HG03378 (cell line): ENCODE measurements at regions not wholly inside any gene's neighbourhood (a gene's known extent, or its start where the extent isn't known, plus 50 kb on each side); places are given as distances from the start of the nearest gene placed in this dataset.

Experiments used
- ATAC-seq: cut with Tn5 transposase; IDR thresholded peaks from one replicate; pipeline ENCODE4 v1.9.1; 2021; ENCODE audit warnings: mild to moderate bottlenecking, moderate library complexity; ENCODE audit not compliant: unreplicated experiment

DNA sequence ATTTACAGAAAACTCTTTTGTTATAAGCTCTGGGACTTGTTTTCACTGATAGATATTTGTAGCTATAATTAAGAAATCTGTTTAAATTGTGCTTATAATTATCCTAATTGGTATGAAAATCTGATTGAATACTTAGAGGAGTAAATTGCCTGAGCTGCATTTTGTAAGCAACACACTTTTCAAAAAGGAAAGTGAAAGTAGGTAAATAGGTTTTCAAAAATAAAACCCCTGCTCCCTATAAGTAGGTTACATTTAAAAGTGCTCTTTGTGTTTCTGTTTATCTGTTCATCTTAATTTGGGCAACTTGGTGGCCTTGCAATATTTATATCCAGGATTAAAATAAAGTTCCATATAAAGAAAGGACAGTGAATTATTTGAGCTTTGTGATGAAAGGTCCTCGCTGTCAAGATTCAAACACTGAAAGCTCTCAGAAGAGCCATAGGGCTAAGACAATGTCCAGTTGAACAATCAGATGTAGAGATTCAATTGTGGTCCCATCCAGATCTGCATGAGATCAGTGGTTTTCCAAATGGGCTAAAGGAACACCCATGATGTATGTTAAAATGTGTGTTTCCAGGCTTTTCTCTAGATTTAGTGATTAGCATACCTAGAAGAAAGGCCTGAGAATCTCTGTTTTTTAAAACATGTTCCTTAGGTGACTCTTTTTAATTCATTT lies 371.6 kb downstream of the RPRM start:
- peak; percentile 58 for ATAC-seq

DNA sequence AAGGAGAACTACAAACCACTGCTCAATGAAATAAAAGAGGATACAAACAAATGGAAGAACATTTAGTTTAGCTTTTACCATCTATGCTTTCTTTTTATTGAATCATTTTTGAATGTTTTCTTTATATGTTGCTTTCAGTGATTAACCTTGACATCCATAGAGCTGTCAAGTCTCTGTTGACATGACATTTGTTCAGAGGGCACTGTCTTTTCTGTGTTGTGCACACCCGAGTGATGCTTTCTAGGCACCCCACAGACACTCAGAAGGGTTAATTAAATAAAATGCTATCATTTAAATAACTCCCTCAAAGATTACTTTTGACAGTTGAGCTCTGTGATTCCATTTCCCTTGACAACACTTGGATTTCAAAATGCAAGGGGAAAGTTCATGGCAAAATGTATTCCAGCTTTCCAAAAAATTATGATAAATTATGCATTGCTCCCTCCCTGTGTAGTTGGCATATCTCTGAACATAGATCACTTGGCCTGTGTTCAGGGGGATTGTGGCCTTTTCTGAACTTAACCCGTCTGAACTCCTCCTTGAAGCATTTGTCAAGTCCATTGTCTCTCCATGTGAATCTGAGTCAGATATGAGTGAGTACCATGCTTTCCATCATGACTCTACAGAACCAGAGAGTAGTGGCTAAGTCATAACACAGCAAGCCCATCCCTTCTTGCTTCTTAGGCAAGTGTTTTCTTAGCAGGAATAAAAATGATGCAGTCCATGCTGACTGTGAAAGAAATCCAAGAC lies 372.6 kb downstream of the RPRM start:
- no peak for ATAC-seq

DNA sequence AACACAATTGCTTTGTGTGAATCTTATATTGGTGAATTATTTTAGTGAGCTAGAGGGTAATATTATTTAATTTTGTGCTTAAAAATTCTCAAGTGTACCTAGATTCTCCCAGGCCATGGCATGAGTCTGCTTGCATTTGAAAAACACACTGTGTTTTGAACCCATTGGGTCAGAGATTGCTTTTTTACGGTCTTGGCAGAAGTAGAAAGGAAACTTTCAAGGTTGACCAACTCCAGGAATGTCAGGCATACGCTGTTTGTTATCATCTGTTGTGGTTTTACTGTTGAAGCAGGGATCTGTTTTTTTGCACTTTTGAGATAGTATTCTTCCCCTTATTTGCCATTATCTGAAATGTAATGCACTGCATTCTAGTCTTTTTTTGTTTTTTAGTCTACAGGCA lies 377.4 kb downstream of the RPRM start:
- no peak for ATAC-seq

DNA sequence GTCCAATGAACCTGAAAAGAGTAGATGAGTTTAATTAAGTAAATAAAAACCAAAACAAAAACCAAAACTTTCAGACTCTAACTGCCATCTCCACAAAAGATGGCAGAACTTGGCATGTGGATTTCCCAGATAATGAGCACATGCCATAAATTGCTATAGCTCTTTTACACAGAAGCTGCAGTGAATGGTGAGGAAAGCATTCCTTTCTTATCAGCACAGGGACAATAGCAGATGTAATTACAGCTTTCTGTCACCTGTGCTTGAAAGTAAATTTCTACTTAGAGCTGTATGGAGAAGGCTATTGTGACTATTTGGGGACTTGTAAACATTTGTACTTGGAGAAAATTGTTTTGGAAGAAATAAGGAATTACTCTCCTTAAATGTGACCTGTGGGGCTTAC lies 378.4 kb downstream of the RPRM start:
- ATAC-seq = no peak

DNA sequence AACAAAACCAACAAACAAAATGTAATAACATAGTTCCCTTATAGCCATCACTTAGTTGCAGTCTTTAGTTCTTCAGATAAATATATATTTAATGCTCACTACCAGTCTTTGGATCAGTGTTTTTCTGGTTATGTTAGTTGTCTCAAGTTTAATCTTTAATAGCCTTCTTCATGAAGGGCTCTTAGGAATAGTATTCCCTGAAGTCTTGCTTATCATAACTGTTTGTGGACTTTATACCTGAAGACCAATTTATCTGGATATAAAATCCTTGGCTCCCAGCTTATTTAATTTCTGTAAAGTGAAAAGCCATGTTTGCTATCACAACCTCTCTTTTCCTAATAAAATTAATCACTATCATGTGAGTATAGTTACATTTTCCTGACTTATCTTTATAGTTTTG lies 379.7 kb downstream of the ARL6IP6 start:
- ATAC-seq = no peak

DNA sequence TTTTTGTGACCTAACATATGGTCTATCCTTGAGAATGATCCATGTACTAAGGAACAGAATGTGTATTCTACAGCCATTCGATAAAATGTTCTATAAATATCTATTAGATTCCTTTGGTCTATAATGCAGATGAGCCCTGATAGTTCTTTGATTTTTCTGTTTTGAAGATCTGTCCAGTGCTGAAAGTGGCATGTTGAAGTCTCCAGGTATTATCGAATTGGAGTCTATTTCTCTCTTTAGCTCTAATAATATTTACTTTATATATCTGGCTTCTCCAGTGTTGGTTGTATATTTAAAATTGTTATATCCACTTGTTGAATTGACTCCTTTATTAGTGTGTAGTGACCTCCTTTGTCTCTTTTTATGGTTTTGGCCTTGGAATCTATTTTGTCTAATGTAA lies 377.9 kb downstream of the ARL6IP6 start:
- ATAC-seq = no peak

DNA sequence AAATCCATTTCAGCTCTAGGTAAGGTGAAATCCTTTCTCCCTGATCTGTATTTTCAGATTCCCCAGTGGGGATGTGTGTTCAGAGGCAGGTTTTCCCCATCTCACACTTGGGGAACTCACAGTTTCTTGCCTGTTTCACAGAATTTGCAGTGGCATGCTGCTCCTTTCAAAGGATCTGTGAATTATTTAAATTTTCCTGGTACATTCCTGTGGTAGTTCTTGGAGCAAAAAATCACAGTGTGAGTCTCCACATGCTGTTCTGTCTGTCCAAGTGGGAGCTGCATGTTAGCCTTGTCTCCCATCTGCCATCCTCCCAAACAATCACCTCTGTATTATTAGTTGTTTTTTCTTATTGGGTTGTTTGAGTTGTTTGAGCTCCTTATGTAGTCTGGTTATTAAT lies 372.9 kb downstream of the ARL6IP6 start:
- no peak for ATAC-seq

DNA sequence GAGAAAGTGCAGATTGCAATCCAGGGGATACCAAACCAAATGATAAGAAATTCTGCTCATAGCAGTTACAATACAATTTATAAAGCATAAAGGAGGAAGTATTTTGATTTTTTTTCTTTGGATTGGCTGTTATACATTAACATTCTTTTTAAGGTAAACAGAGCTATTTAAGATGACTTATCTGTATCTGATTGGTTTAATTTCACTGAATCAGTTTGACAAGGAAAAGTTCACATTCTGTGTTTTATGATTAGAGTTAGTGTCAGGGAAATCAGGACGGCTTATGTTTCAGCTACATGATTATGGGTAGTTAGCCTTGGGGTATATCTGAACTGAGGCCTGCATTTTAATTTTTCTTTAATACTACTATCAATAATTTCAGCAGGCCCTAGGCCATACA lies 360.9 kb downstream of the ARL6IP6 start:
- ATAC-seq = no peak

DNA sequence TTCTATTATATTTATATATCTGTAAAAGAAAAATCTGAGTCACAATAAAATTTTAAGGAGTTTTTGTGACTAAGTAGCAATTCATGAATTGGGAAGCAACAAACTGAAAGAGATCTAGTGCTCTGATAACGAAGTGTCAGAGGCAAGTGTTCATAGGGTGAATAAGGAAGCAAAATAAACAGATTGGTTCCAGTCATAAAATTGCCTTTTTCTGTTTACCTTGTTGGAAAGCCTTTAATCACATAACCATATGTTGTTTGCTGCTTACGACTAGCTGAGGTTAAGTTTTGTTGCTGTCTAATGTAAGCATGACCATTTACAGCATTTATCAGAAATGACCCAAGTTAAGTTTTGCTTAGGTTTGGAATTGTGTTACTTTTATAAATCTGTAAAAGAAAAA lies 358.9 kb downstream of the ARL6IP6 start:
- no peak for ATAC-seq

DNA sequence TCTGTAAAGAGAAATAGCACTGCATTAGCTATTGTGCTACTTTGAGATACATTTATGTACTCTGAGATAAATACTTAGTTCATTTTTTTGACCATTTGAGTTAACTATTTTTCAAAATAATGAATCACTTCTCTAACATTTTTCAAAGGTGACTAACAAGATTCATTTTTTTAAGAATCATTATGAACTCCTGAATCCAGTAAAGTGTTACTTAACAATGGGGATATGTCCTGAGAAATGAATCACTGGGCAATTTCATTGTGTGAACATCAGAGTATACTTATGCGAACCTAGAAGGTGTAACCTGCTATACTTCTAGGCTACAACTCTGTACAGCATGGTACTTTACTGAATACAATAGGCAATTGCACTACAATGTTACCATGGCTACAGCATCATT lies 355.8 kb downstream of the ARL6IP6 start:
- ATAC-seq = no peak

DNA sequence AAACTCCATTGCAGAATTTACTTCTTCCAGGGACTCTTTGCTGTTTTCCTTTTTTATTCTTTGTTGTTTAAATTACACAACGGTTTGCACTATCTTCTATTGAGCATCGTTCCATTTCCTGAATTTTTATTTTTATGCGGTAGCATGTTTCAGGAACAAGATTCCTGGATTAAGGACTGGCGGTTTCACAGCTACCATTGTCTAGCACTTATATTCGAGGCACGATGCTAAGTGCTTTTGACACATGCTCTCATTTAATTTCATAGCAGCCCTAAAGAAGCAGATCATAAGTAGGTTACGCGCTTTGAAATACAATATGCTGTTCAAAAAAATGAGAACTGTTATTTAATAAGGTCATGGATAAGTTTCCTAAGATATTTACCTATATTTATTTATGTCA lies 354.4 kb downstream of the ARL6IP6 start:
- ATAC-seq = no peak

DNA sequence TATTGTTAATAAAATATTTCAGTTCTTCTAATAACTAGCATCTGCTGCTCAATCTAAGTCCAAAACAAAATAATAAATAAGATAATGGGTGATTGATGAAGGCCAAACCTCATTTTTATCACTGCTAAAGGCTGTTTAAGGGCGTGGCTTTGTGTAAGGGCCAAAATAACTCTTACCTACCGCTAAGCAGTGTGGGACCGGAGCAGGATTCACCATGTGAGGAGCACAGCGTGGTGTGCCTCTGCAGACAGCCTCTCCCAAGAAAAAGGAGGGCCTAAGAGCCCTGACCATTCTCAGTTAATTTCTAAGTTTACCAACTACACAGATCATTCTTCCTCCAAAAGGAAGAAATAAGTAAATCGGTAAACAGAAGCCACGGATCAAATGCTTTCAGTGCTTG lies 353.7 kb downstream of the ARL6IP6 start:
- ATAC-seq = no peak

DNA sequence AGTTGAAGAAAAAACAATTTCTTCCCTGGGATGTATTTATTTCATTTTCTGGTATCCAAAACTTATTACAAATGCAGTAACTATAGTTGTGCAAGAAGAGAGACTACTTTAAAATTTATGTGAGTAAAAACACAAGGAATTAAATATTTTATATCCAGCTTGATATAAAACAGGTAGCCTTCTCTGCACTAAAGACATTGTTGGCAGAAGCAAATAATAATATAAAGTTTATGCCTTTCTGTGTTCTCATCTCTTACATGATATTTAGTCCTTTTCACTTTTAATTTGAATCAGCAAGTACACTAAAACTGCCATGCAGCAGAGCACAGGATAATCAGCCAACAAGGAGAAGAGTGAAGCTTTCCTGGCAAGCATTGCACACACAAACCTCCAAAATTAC lies 352.7 kb downstream of the ARL6IP6 start:
- no peak for ATAC-seq

DNA sequence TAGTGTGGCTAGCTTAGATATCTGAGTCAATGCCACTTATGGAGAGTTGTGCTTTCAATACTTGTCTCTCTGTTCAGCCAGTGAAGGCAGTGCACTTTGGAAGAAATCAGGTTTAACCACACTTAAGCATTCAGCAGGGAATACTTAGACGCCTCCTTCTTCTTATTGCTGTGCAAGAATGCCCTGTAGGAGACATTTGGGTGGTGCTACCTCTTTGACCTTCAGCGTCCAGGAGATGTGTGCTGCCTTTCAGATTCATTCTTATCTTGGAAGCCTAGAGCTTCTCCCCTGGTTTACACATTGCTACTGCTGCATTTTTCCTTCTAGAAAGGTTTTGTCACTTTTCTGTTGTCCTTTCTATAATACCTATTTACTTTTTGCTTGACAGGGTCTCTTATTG lies 350.5 kb downstream of the ARL6IP6 start:
- ATAC-seq = no peak

DNA sequence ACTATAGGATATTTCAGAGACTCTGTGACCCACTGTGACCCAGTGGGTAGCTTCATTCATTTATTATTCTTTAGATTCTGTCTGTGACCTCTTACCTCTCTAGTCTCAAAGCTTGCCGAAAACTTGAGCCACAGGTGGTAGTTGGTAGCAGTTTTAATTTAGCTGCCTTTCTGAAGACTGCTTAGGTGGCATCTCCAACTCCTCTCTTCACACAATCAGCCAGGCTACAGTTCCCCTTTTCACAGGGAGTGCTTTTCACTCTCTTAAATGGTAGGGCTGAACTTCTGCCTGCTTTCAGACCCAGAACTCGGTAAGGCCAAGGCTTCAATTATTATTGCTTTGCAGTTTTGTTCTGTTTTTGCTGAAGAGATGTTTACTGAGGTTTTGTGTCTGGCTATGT lies 349.6 kb downstream of the ARL6IP6 start:
- ATAC-seq = no peak

DNA sequence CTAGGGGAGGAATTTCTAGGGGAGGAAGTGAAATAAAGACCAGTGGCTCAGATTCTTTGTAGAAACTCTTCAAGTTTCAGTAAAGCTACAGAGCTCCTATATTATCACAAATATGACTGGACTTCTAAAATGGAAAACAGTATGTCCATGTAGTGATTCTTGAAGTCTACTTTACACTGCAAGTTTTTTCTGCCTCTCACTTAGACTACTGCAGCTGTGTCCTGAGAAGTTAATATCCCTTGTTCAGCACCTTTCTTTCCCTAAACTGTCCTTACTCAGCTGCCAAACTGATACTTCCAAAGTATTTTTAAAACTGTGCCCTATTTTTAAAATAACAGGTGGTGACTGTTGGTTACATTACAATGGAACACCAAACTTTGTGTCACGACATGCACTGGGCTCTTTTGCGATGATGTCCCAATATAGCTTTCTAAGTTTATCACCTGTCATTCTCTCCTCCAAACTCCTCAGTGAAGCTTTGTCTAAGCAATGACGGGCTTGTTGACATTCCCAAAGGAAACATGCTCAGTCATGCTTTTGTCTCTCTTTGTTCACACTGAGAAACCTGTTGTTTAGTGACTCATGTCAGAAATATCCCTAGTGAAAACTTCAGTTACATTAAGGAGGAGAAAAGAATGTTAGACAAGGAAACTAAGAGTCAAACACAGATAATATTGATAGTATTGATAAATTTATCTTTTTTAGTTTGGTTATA lies 341.1 kb downstream of the ARL6IP6 start:
- no peak for ATAC-seq

DNA sequence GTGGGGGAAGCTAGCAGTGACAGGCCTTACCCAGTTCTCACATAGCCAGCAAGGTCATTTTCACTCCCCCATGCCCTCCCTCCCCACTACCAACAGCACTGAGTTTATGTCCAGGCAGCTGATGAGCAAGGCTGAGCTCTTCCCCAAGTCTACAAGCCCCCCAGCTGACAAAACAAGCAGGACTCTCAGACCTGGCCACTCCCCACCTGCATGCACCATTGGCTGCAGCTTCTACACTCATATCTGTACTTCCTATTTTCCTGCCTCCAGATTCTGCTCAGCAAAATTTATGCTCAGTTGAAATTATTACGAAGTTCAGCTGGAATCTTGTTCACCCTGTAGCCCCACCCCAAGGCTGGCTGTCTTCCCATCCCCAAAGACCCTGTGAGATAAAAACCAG lies 339.3 kb downstream of the ARL6IP6 start:
- no peak for ATAC-seq

DNA sequence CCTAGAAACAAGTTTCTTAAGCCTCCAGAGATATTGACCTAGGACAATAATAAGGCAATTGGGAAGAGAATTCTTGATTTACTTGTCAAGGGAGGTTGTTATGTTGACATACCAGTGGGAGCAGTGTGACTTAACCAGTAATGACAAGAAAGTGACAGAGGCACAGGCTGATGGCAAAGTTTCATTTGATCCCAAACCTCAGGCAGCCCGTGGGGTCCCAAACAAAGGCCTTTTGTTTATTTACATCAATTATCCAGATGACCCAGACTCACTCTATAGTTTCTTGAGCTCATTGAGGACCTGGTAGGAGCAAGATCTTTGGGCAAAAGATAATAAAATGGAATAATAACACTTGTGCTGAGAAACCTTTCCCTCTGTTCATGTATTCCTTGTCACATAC lies 336.8 kb downstream of the ARL6IP6 start:
- no peak for ATAC-seq

DNA sequence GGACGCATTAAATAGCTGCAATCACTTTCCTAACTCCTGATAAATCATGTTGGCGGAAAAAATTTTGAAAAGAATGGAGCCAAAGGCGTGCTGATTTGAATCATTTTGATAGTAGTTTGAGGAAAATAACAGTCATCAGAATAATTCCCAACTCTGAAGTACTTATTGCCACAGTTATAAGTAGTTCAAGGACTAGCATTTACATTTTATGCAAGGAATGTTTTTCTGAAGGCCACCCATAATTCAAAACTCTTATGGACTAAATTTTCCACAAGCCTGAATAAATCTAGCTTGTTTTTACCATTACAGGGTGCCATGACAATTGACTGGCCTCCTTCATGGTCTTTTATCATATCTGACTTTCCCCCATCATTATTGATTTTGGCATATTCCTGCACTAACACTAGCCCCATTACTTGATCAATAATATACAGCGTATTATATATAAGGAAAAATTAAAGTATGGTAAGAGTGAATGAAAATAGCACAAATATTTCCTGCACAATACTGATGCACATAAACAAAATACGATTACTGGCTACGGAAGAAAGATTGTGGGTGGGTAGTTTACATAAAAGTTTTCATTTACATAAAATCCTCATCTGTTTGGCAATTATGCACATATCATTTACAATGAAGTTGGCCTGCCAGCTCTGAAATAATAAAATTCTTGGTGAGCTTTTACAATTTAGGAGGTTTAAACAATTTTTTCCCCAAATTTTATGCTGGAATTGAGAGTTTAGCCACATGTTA lies 334.6 kb downstream of the ARL6IP6 start:
- no peak for ATAC-seq

DNA sequence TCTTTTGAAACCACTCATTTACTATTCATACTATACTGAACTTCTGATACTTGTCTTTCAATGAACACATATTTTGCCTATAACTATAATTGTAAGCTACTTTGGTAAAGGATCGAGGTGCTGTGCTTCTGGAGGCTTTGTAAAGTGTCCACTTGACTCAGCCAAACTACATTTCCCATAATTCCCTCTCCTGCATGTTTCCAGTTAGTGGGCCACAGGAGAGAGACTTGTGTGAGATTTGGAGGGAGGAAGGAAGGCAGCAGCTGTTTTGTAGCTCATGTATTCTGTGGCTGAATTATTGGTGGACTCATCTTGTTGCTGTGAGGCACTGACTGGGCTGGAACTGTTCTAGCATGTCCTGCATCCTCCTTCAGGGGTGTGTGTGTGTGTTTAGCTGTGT lies 328.8 kb downstream of the ARL6IP6 start:
- no peak for ATAC-seq

DNA sequence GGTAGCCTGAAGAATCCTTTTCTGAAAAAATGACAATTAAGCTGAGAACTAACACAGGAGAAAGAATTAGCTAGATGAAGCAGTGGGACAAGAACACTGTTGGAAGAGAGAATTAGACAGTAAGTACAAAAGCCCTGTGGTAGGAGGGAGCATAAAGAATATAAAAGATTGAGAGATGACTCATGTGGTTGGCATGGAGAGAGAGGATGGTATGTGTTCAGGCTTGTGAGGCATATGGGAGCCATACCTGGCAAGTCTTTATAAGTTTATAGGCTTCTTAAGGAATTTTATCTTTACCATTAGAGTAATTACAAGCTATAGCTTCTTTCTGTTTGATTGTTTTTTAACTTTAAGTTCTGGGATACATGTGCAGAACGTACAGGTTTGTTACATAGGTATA lies 325.0 kb downstream of the ARL6IP6 start:
- no peak for ATAC-seq
